ENCODE measurements at regions not wholly inside any gene's neighbourhood (a gene's known extent, or its start where the extent isn't known, plus 50 kb on each side); places are given as distances from the start of the nearest gene placed in this dataset.

DNA sequence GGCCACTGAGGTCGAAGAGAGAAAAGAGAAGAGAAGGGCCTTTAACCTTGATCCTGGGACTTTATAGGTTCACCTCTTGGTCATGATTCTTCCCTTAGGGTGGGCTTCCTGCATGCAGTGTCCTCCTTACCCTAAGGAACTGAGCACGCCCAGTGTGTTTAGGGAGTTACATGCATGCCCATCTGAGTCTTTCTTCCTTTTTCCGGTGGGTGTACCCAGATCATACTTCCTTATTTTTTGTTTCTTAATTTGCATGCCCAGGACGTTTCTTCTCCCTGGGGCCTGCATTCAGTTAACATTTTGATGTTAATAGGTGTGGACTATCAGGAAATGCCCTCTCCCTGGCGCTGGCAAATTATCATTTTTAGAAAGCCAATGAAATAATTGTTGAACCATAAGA, 91.5 kb downstream of the HTR1B start:
- no peak overlapping the region for H3K4me3 Mint-ChIP-seq (ENCODE audit: unreplicated experiment)
- intact Hi-C loops (cut with micrococcal nuclease; ENCODE audit: unreplicated experiment), result no loop called here
- Histone ChIP-seq H3K9me3 (no peaks in the 10 kb centered on the region), H3K4me3 (ENCODE audit: low read depth, low read length) (no peak overlapping the region), H3K36me3 (ENCODE audit: control insufficient read depth, insufficient read depth, low read length) (no peaks in the 10 kb centered on the region), H3K4me1 (peaks cover 11% of the 10 kb centered on the region; the same call in 1 of the 2 replicates), H3K27me3 (replicated peaks; ENCODE audit: control insufficient read depth, insufficient read depth, low read length) (no peaks in the 10 kb centered on the region)
- DNase-seq, result no peak
- BruUV-seq (replicated peaks), result no TSS peak
- peaks cover 20% of the 10 kb centered on the region for H3K4me1 Mint-ChIP-seq (ENCODE audit: low read depth, unreplicated experiment)
- H3K27ac Mint-ChIP-seq (ENCODE audit: unreplicated experiment), result no peak overlapping the region
- TF ChIP-seq, protein P1, sequence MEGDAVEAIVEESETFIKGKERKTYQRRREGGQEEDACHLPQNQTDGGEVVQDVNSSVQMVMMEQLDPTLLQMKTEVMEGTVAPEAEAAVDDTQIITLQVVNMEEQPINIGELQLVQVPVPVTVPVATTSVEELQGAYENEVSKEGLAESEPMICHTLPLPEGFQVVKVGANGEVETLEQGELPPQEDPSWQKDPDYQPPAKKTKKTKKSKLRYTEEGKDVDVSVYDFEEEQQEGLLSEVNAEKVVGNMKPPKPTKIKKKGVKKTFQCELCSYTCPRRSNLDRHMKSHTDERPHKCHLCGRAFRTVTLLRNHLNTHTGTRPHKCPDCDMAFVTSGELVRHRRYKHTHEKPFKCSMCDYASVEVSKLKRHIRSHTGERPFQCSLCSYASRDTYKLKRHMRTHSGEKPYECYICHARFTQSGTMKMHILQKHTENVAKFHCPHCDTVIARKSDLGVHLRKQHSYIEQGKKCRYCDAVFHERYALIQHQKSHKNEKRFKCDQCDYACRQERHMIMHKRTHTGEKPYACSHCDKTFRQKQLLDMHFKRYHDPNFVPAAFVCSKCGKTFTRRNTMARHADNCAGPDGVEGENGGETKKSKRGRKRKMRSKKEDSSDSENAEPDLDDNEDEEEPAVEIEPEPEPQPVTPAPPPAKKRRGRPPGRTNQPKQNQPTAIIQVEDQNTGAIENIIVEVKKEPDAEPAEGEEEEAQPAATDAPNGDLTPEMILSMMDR (IDR thresholded peaks at IDR 0.05; ENCODE audit: insufficient read depth in 1 of 2, low read depth in 1 of 2, low read length in 1 of 2, severe bottlenecking in 1 of 2, unreplicated experiment in 1 of 2), result no peak
- no peaks in the 10 kb centered on the region for H3K9me3 Mint-ChIP-seq (ENCODE audit: unreplicated experiment)
- CTCF ChIA-PET, result no interaction called here
- no peaks in the 10 kb centered on the region for H3K36me3 Mint-ChIP-seq (ENCODE audit: insufficient read depth, unreplicated experiment)
- POLR2A ChIA-PET, result no interaction called here
- no peaks in the 10 kb centered on the region for H3K27me3 Mint-ChIP-seq (ENCODE audit: insufficient read depth, unreplicated experiment)

- DNase-seq, result no peak
- H3K27me3 Mint-ChIP-seq (ENCODE audit: insufficient read depth, unreplicated experiment), result no peaks in the 10 kb centered on the region
- peaks cover 11% of the 10 kb centered on the region for H3K4me1 Mint-ChIP-seq (ENCODE audit: low read depth, unreplicated experiment)
- no peak overlapping the region for H3K4me3 Mint-ChIP-seq (ENCODE audit: unreplicated experiment)
- Histone ChIP-seq H3K4me1 (no peaks in the 10 kb centered on the region), H3K4me3 (ENCODE audit: low read depth, low read length) (no peak overlapping the region), H3K36me3 (ENCODE audit: control insufficient read depth, insufficient read depth, low read length) (no peaks in the 10 kb centered on the region), H3K27me3 (replicated peaks; ENCODE audit: control insufficient read depth, insufficient read depth, low read length) (no peaks in the 10 kb centered on the region), H3K9me3 (no peaks in the 10 kb centered on the region)
- no TSS peak for BruUV-seq (replicated peaks)
- POLR2A ChIA-PET, result no interaction called here
- no peaks in the 10 kb centered on the region for H3K36me3 Mint-ChIP-seq (ENCODE audit: insufficient read depth, unreplicated experiment)
- CTCF ChIA-PET, result no interaction called here
- H3K27ac Mint-ChIP-seq (ENCODE audit: unreplicated experiment), result no peak overlapping the region
- TF ChIP-seq, protein P1 (IDR thresholded peaks at IDR 0.05; ENCODE audit: insufficient read depth in 1 of 2, low read depth in 1 of 2, low read length in 1 of 2, severe bottlenecking in 1 of 2, unreplicated experiment in 1 of 2), result no peak
- peaks cover 5% of the 10 kb centered on the region for H3K9me3 Mint-ChIP-seq (ENCODE audit: unreplicated experiment)
- intact Hi-C loops (cut with micrococcal nuclease; ENCODE audit: unreplicated experiment), result no loop called here
These were observed 94.5 kb downstream of the HTR1B start for GRCh38 chr6:77368660-77369313.

GRCh38 chr6:77366798-77367197, 96.5 kb downstream of the HTR1B start:
- no peak for DNase-seq
- CTCF ChIA-PET, result no interaction called here
- Histone ChIP-seq H3K4me3 (ENCODE audit: low read depth, low read length) (no peak overlapping the region), H3K36me3 (ENCODE audit: control insufficient read depth, insufficient read depth, low read length) (no peaks in the 10 kb centered on the region), H3K4me1 (no peaks in the 10 kb centered on the region), H3K9me3 (no peaks in the 10 kb centered on the region), H3K27me3 (replicated peaks; ENCODE audit: control insufficient read depth, insufficient read depth, low read length) (no peaks in the 10 kb centered on the region)
- BruUV-seq (replicated peaks), result no TSS peak
- Mint-ChIP-seq H3K27ac (ENCODE audit: unreplicated experiment) (no peak overlapping the region), H3K4me3 (ENCODE audit: unreplicated experiment) (no peak overlapping the region), H3K4me1 (ENCODE audit: low read depth, unreplicated experiment) (peaks cover 11% of the 10 kb centered on the region), H3K9me3 (ENCODE audit: unreplicated experiment) (peaks cover 17% of the 10 kb centered on the region), H3K27me3 (ENCODE audit: insufficient read depth, unreplicated experiment) (no peaks in the 10 kb centered on the region), H3K36me3 (ENCODE audit: insufficient read depth, unreplicated experiment) (no peaks in the 10 kb centered on the region)
- intact Hi-C loops (cut with micrococcal nuclease; ENCODE audit: unreplicated experiment), result no loop called here
- POLR2A ChIA-PET, result no interaction called here
- TF ChIP-seq, protein P1 (IDR thresholded peaks at IDR 0.05; ENCODE audit: insufficient read depth in 1 of 2, low read depth in 1 of 2, low read length in 1 of 2, severe bottlenecking in 1 of 2, unreplicated experiment in 1 of 2), result no peak
